Fibroblast of lung (primary cell): ENCODE measurements at regions not wholly inside any gene's neighbourhood (a gene's known extent, or its start where the extent isn't known, plus 50 kb on each side); places are given as distances from the start of the nearest gene placed in this dataset.

ENCODE experiments used
- DNase-seq, 2 donors: peaks; one replicate each; pipeline versions ENCODE4 v3.0.0 to v3.0.0-alpha.2; 2010; ENCODE audit warnings: low read depth in 2 of 2
- H2AFZ ChIP-seq: 2 replicates; pipeline ENCODE4 v1.5.1; 2012; ENCODE audit warnings: low read length, control low read depth, inconsistent platforms
- H3K27ac ChIP-seq: 2 replicates; pipeline ENCODE4 v1.5.1; 2011; ENCODE audit warnings: low read length, control low read depth; ENCODE audit not compliant: insufficient read depth
- H3K27me3 ChIP-seq: 2 replicates; pipeline ENCODE4 v1.5.1; 2011; ENCODE audit warnings: mild to moderate bottlenecking, low read length; ENCODE audit not compliant: control insufficient read depth, insufficient read depth
- H3K36me3 ChIP-seq: 2 replicates; pipeline ENCODE4 v1.5.1; 2011; ENCODE audit warnings: low read length; ENCODE audit not compliant: control insufficient read depth, insufficient read depth
- H3K4me1 ChIP-seq: 2 replicates; pipeline ENCODE4 v1.5.1; 2011; ENCODE audit warnings: low read length; ENCODE audit not compliant: control insufficient read depth, insufficient read depth; ENCODE audit errors: extremely low read depth
- H3K4me2 ChIP-seq: 2 replicates; pipeline ENCODE4 v1.5.1; 2011; ENCODE audit warnings: low read length, control low read depth; ENCODE audit not compliant: insufficient read depth; ENCODE audit errors: extremely low read depth
- H3K4me3 ChIP-seq, 4 experiments: fragments of 200-600 bp in 1 of 4; sonication (generic) in 1 of 4; replicated peaks in 1 of 4; 2 replicates each; pipeline ENCODE4 v1.5.1; 2011 to 2016; ENCODE audit warnings: low read length in 4 of 4, low read depth in 3 of 4, mild to moderate bottlenecking in 3 of 4, control low read depth in 2 of 4, inconsistent platforms in 1 of 4, mixed read lengths in 1 of 4; ENCODE audit not compliant: insufficient read depth in 1 of 4; ENCODE audit errors: control extremely low read depth in 1 of 4
- H3K79me2 ChIP-seq: 2 replicates; pipeline ENCODE4 v1.5.1; 2012; ENCODE audit warnings: mild to moderate bottlenecking, low read length, inconsistent platforms; ENCODE audit not compliant: control insufficient read depth, insufficient read depth
- H3K9ac ChIP-seq: 2 replicates; pipeline ENCODE4 v1.5.1; 2011; ENCODE audit warnings: mild to moderate bottlenecking, low read length, control low read depth; ENCODE audit not compliant: insufficient read depth
- H3K9me3 ChIP-seq: 2 replicates; pipeline ENCODE4 v1.5.1; 2012; ENCODE audit warnings: low read depth, low read length; ENCODE audit not compliant: control insufficient read depth, insufficient read depth
- H4K20me1 ChIP-seq: 2 replicates; pipeline ENCODE4 v1.5.1; 2011; ENCODE audit warnings: low read length; ENCODE audit not compliant: control insufficient read depth, insufficient read depth; ENCODE audit errors: extremely low read depth
- CTCF ChIP-seq, 2 donors: IDR thresholded peaks in 1 of 2; conservative IDR thresholded peaks in 1 of 2; 1 replicate in 1 of 2; 2 replicates in 1 of 2; pipeline ENCODE4 v1.5.1; 2011 to 2012; ENCODE audit warnings: low read length in 2 of 2, control low read depth in 1 of 2, inconsistent platforms in 1 of 2, low read depth in 1 of 2, mild to moderate bottlenecking in 1 of 2
- EZH2 ChIP-seq: IDR thresholded peaks from 2 replicates; pipeline ENCODE4 v1.5.1; 2012; ENCODE audit warnings: low read length, control low read depth, mild to moderate bottlenecking; ENCODE audit errors: missing control alignments

- no peak for DNase-seq
- TF ChIP-seq CTCF (conservative IDR thresholded peaks at IDR 0.05 in 1 of 2, IDR thresholded peaks at IDR 0.05 in 1 of 2; ENCODE audit: low read depth in 1 of 2, low read length in 2 of 2) = no peak
- TF ChIP-seq EZH2 = no peak
- Histone ChIP-seq H3K27me3 (no peaks in the 10 kb centered on the region), H3K79me2 (no peaks in the 10 kb centered on the region), H3K4me2 (no peak overlapping the region), H3K27ac (no peak overlapping the region), H4K20me1 (no peaks in the 10 kb centered on the region), H3K9ac (no peak overlapping the region), H3K9me3 (no peaks in the 10 kb centered on the region), H3K4me1 (no peaks in the 10 kb centered on the region), H2AFZ (no peak overlapping the region), H3K36me3 (no peaks in the 10 kb centered on the region), H3K4me3 (no peak overlapping the region)
Observed at GRCh38 chr11:91023731-91024130, 800.9 kb upstream of the CHORDC1 start.

DNA sequence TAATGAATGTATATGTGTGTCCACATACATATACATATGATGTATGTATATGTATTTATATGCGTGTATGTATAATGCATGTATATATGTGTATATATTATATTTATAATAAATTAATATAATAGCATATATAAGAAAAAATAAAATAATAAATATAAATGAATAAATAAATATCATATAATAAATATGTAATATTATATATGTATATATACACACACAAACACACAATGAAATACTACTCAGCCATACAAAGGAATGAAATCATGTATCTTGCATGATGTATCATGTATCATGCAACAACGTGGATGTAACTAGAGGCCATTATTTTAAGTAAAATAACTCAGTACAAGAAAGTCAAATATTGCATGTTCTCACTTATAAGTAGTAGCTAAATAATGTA lies 788.7 kb upstream of the CHORDC1 start:
- Histone ChIP-seq H3K9me3 (no peaks in the 10 kb centered on the region), H3K9ac (no peak overlapping the region), H3K4me2 (no peak overlapping the region), H3K36me3 (no peaks in the 10 kb centered on the region), H2AFZ (no peak overlapping the region), H3K27me3 (no peaks in the 10 kb centered on the region), H3K79me2 (no peaks in the 10 kb centered on the region), H3K4me3 (no peak overlapping the region), H3K27ac (no peak overlapping the region), H3K4me1 (no peaks in the 10 kb centered on the region), H4K20me1 (no peaks in the 10 kb centered on the region)
- no peak for DNase-seq
- no peak for TF ChIP-seq CTCF (conservative IDR thresholded peaks at IDR 0.05 in 1 of 2, IDR thresholded peaks at IDR 0.05 in 1 of 2; ENCODE audit: low read depth in 1 of 2, low read length in 2 of 2)
- TF ChIP-seq EZH2 = no peak

DNA sequence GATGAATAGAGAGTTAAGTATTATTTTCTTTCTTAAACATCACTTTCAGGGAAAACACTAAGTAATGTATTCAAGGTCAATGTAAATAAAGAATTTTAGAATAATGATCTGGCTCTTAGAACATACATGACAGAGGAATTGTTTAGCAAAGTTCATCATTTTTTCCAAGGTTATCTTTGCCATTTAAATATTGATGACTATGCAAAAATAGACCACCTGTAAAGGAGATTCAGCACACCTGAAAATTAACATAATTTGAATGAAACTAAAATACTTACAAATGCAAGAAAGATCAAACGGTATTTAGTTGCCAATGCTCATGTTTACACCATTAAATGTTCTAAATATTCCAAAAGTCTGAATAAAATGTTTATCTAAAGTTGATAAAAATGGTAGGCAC lies 782.6 kb upstream of the CHORDC1 start:
- H3K9ac ChIP-seq = no peak overlapping the region
- no peak for DNase-seq
- no peak overlapping the region for H3K4me3 ChIP-seq
- TF ChIP-seq EZH2 = no peak
- no peak for TF ChIP-seq CTCF (conservative IDR thresholded peaks at IDR 0.05 in 1 of 2, IDR thresholded peaks at IDR 0.05 in 1 of 2; ENCODE audit: low read depth in 1 of 2, low read length in 2 of 2)
- H3K9me3 ChIP-seq = no peaks in the 10 kb centered on the region
- no peak overlapping the region for H3K4me2 ChIP-seq
- H3K79me2 ChIP-seq = no peaks in the 10 kb centered on the region
- no peak overlapping the region for H2AFZ ChIP-seq
- H3K4me1 ChIP-seq = no peaks in the 10 kb centered on the region
- H3K27me3 ChIP-seq = no peaks in the 10 kb centered on the region
- no peaks in the 10 kb centered on the region for H4K20me1 ChIP-seq
- H3K27ac ChIP-seq = no peak overlapping the region
- H3K36me3 ChIP-seq = no peaks in the 10 kb centered on the region
